WTC11 (cell line): ENCODE measurements at regions not wholly inside any gene's neighbourhood (a gene's known extent, or its start where the extent isn't known, plus 50 kb on each side); places are given as distances from the start of the nearest gene placed in this dataset.

Experiments
- ATAC-seq: fragments of 200-7000 bp; cut with Tn5 transposase; 2 replicates; pipeline ENCODE4 v1.10.0; 2021; ENCODE audit warnings: mild to moderate bottlenecking, moderate library complexity
- CTCF ChIA-PET: fragments of 300-600 bp; sonication (Branson Sonifier 250); formaldehyde crosslinking; loops from one replicate; lab custom pipeline; 2021; ENCODE audit warnings: antibody characterized with exemption; lab: Charles Lee
- POLR2A ChIA-PET: fragments of 350-600 bp; sonication (Branson Sonifier 250); formaldehyde crosslinking; loops from one replicate; lab custom pipeline; 2021; ENCODE audit warnings: antibody characterized with exemption; lab: Charles Lee
- DNase-seq: peaks from one replicate; pipeline ENCODE4 v3.0.0; 2021; ENCODE audit warnings: low spot score
- H3K27ac Mint-ChIP-seq: 2 replicates; pipeline ENCODE4 v1.8.0; 2021; ENCODE audit warnings: mixed read lengths
- H3K27me3 Mint-ChIP-seq: 2 replicates; pipeline ENCODE4 v1.8.0; 2021; ENCODE audit warnings: low read depth, mild to moderate bottlenecking, moderate library complexity, mixed read lengths
- H3K36me3 Mint-ChIP-seq: 2 replicates; pipeline ENCODE4 v1.8.0; 2021; ENCODE audit warnings: mixed read lengths
- H3K4me1 Mint-ChIP-seq: 2 replicates; pipeline ENCODE4 v1.8.0; 2022; ENCODE audit warnings: mixed read lengths
- H3K4me3 Mint-ChIP-seq: 2 replicates; pipeline ENCODE4 v1.8.0; 2021; ENCODE audit warnings: mild to moderate bottlenecking, moderate library complexity, mixed read lengths
- H3K9me3 Mint-ChIP-seq: 2 replicates; pipeline ENCODE4 v1.8.0; 2021; ENCODE audit warnings: mixed read lengths
- ATF1 ChIP-seq: sonication (generic); formaldehyde crosslinking; IDR thresholded peaks from 2 replicates; pipeline ENCODE4 v1.8.1; 2023; ENCODE audit warnings: mild to moderate bottlenecking, moderate library complexity, missing genetic modification reagents
- CREB1 ChIP-seq: sonication (generic); formaldehyde crosslinking; IDR thresholded peaks from 2 replicates; pipeline ENCODE4 v1.8.0; 2023; ENCODE audit warnings: mild to moderate bottlenecking, missing genetic modification reagents
- E2F4 ChIP-seq: sonication (generic); formaldehyde crosslinking; IDR thresholded peaks from 2 replicates; pipeline ENCODE4 v1.8.1; 2022; ENCODE audit warnings: low read depth, mild to moderate bottlenecking, moderate library complexity, missing genetic modification reagents, borderline replicate concordance
- ERG ChIP-seq: fragments of 250-450 bp; sonication (Bioruptor Pico); IDR thresholded peaks from 2 replicates; pipeline ENCODE4 v1.8.0; 2021; ENCODE audit warnings: mild to moderate bottlenecking
- FOXP4 ChIP-seq: sonication (generic); formaldehyde crosslinking; IDR thresholded peaks from 2 replicates; pipeline ENCODE4 v1.8.0; 2022; ENCODE audit warnings: mild to moderate bottlenecking, missing genetic modification reagents
- GRHL2 ChIP-seq: fragments of 250-450 bp; sonication (Bioruptor Pico); IDR thresholded peaks from 2 replicates; pipeline ENCODE4 v1.8.0; 2022; ENCODE audit warnings: mild to moderate bottlenecking, moderate library complexity; ENCODE audit not compliant: insufficient replicate concordance, severe bottlenecking
- JAZF1 ChIP-seq: fragments of 250-450 bp; sonication (Bioruptor Pico); IDR thresholded peaks from 2 replicates; pipeline ENCODE4 v1.9.0; 2021; ENCODE audit warnings: moderate library complexity, mild to moderate bottlenecking, inconsistent platforms
- KAT7 ChIP-seq: sonication (generic); formaldehyde crosslinking; IDR thresholded peaks from 2 replicates; pipeline ENCODE4 v1.8.1; 2023; ENCODE audit warnings: missing genetic modification reagents, mild to moderate bottlenecking, borderline replicate concordance
- MAX ChIP-seq: sonication (generic); formaldehyde crosslinking; IDR thresholded peaks from 2 replicates; pipeline ENCODE4 v1.8.0; 2022; ENCODE audit warnings: mild to moderate bottlenecking, missing genetic modification reagents
- NFE2L1 ChIP-seq: sonication (generic); formaldehyde crosslinking; IDR thresholded peaks from 2 replicates; pipeline ENCODE4 v1.8.1; 2023; ENCODE audit warnings: missing genetic modification reagents
- NR3C1 ChIP-seq: sonication (generic); formaldehyde crosslinking; conservative IDR thresholded peaks from 2 replicates; pipeline ENCODE4 v1.8.1; 2023; ENCODE audit warnings: low read depth, mild to moderate bottlenecking, missing genetic modification reagents
- OVOL2 ChIP-seq: fragments of 250-450 bp; sonication (Bioruptor Pico); IDR thresholded peaks from 2 replicates; pipeline ENCODE4 v1.9.0; 2021; ENCODE audit warnings: mild to moderate bottlenecking, borderline replicate concordance
- PRRX2 ChIP-seq: fragments of 250-450 bp; sonication (Bioruptor Pico); IDR thresholded peaks from 2 replicates; pipeline ENCODE4 v1.8.0; 2021; ENCODE audit warnings: mild to moderate bottlenecking
- USF1 ChIP-seq: sonication (generic); formaldehyde crosslinking; IDR thresholded peaks from 2 replicates; pipeline ENCODE4 v1.8.0; 2022; ENCODE audit warnings: mild to moderate bottlenecking, missing genetic modification reagents
- ZNF121 ChIP-seq: sonication (generic); formaldehyde crosslinking; IDR thresholded peaks from 2 replicates; pipeline ENCODE4 v1.8.0; 2023; ENCODE audit warnings: missing genetic modification reagents
- ZNF138 ChIP-seq: sonication (generic); formaldehyde crosslinking; conservative IDR thresholded peaks from 2 replicates; pipeline ENCODE4 v1.8.1; 2022; ENCODE audit warnings: mild to moderate bottlenecking, moderate library complexity, missing genetic modification reagents
- ZNF396 ChIP-seq: fragments of 250-450 bp; sonication (Bioruptor Pico); IDR thresholded peaks from 2 replicates; pipeline ENCODE4 v1.8.0; 2021; ENCODE audit warnings: mild to moderate bottlenecking, moderate library complexity, borderline replicate concordance
- ZNF416 ChIP-seq: fragments of 250-450 bp; sonication (Bioruptor Pico); IDR thresholded peaks from 2 replicates; pipeline ENCODE4 v1.9.0; 2021; ENCODE audit warnings: mild to moderate bottlenecking, inconsistent platforms
- ZNF512 ChIP-seq: sonication (generic); formaldehyde crosslinking; IDR thresholded peaks from 2 replicates; pipeline ENCODE4 v1.8.1; 2022; ENCODE audit warnings: missing genetic modification reagents, borderline replicate concordance
- ZSCAN18 ChIP-seq: fragments of 250-450 bp; sonication (Bioruptor Pico); IDR thresholded peaks from 2 replicates; pipeline ENCODE4 v2.1.2; 2022; ENCODE audit warnings: mild to moderate bottlenecking, moderate library complexity

- POLR2A ChIA-PET: interaction anchor here (1.1 kb wide), 1 partner anchor 70 kb away, joined by 3 read pairs; no protein-coding TSS in a partner anchor
- H3K36me3 Mint-ChIP-seq: no peaks in the 10 kb centered on the region
- H3K4me1 Mint-ChIP-seq: peaks cover 33% of the 10 kb centered on the region
- DNase-seq (no peak), ATAC-seq (no peak)
- no peaks in the 10 kb centered on the region for H3K9me3 Mint-ChIP-seq
- H3K27ac Mint-ChIP-seq: no peak overlapping the region
- no peak for TF ChIP-seq ERG
- no peak for TF ChIP-seq ZNF416 (CRISPR knock-in tag)
- no peak for TF ChIP-seq ZSCAN18 (CRISPR knock-in tag)
- TF ChIP-seq GRHL2: no peak
- no peak for TF ChIP-seq ZNF121 (CRISPR knock-in tag)
- no peak for TF ChIP-seq ZNF396 (CRISPR knock-in tag)
- TF ChIP-seq NFE2L1 (CRISPR knock-in tag): no peak
- no peak for TF ChIP-seq KAT7 (CRISPR knock-in tag)
- no peak for TF ChIP-seq USF1
- no peak for TF ChIP-seq MAX (CRISPR knock-in tag)
- no peak for TF ChIP-seq JAZF1 (CRISPR knock-in tag)
- no peak for TF ChIP-seq PRRX2 (CRISPR knock-in tag)
- TF ChIP-seq E2F4: no peak
- no peak for TF ChIP-seq ZNF512 (CRISPR knock-in tag)
- no peak for TF ChIP-seq ATF1 (CRISPR knock-in tag)
- TF ChIP-seq FOXP4 (CRISPR knock-in tag): no peak
- TF ChIP-seq NR3C1 (CRISPR knock-in tag): no peak
- TF ChIP-seq ZNF138 (CRISPR knock-in tag): no peak
- no peak for TF ChIP-seq CREB1 (CRISPR knock-in tag)
- TF ChIP-seq OVOL2: no peak
- H3K4me3 Mint-ChIP-seq: no peak overlapping the region
- peaks cover 21% of the 10 kb centered on the region for H3K27me3 Mint-ChIP-seq
- CTCF ChIA-PET: interaction anchor here (0.7 to 1.3 kb wide), 2 partner anchors 23 to 70 kb away, joined by 3 read pairs; partner anchors contain the start of gene EFNB1
Measured at GRCh38 chrX:68898598-68898997, 69.8 kb downstream of the EFNB1 start.
